ENCODE measurements at regions not wholly inside any gene's neighbourhood (a gene's known extent, or its start where the extent isn't known, plus 50 kb on each side); places are given as distances from the start of the nearest gene placed in this dataset.

GRCh38 chr11:32200136-32200847, 109.4 kb downstream of the RCN1 start:
- H3K27ac ChIP-seq (ENCODE audit: insufficient read depth, low read length, poor library complexity, severe bottlenecking), result no peak overlapping the region
- DNase-seq, result no peak
- H3K9me3 ChIP-seq (ENCODE audit: control insufficient read depth, low read length), result no peaks in the 10 kb centered on the region
- H3K27me3 ChIP-seq (replicated peaks; ENCODE audit: control insufficient read depth, insufficient read depth, low read length, poor library complexity, severe bottlenecking), result no peaks in the 10 kb centered on the region
- H3K36me3 ChIP-seq (ENCODE audit: control insufficient read depth, insufficient read depth, low read length), result no peaks in the 10 kb centered on the region
- no peaks in the 10 kb centered on the region for H3K4me1 ChIP-seq (ENCODE audit: control insufficient read depth, insufficient read depth, low read length, poor library complexity, severe bottlenecking)
- H3K4me3 ChIP-seq (ENCODE audit: insufficient read depth, low read depth, low read length, poor library complexity, severe bottlenecking), result no peak overlapping the region

DNA sequence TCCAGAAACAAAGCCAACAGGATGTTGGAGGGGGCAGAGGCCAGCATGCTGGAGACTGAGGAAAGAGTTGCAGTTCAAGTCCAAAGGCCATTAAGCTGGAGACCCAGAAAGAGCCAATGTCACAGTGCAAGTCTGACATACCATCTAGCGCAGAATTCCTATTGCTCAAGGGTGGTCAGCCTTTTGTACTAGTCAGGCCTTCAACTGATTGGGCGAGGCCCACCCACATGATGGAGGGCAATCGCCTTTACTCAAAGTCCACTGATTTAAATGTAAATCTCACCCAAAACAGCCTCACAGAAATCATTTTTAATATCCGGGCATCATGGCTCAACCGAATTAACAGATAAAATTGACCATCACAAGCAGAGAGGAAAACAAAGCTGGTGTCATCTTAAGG, 113.9 kb downstream of the RCN1 start:
- Histone ChIP-seq H3K4me1 (ENCODE audit: control insufficient read depth, insufficient read depth, low read length, poor library complexity, severe bottlenecking) (no peaks in the 10 kb centered on the region), H3K4me3 (ENCODE audit: insufficient read depth, low read depth, low read length, poor library complexity, severe bottlenecking) (no peak overlapping the region), H3K27me3 (replicated peaks; ENCODE audit: control insufficient read depth, insufficient read depth, low read length, poor library complexity, severe bottlenecking) (no peaks in the 10 kb centered on the region), H3K27ac (ENCODE audit: insufficient read depth, low read length, poor library complexity, severe bottlenecking) (no peak overlapping the region), H3K9me3 (ENCODE audit: control insufficient read depth, low read length) (no peaks in the 10 kb centered on the region), H3K36me3 (ENCODE audit: control insufficient read depth, insufficient read depth, low read length) (no peaks in the 10 kb centered on the region)
- DNase-seq, result no peak

GRCh38 chr11:32210556-32210955, 119.7 kb downstream of the RCN1 start:
- H3K9me3 ChIP-seq (ENCODE audit: control insufficient read depth, low read length), result no peaks in the 10 kb centered on the region

GRCh38 chr11:32213223-32213622, 122.3 kb downstream of the RCN1 start:
- no peak for DNase-seq

More at GRCh38 chr11:32210556-32210955, 119.7 kb downstream of the RCN1 start:
- Histone ChIP-seq H3K4me3 (ENCODE audit: insufficient read depth, low read depth, low read length, poor library complexity, severe bottlenecking) (no peak overlapping the region), H3K27me3 (replicated peaks; ENCODE audit: control insufficient read depth, insufficient read depth, low read length, poor library complexity, severe bottlenecking) (no peaks in the 10 kb centered on the region), H3K4me1 (ENCODE audit: control insufficient read depth, insufficient read depth, low read length, poor library complexity, severe bottlenecking) (no peaks in the 10 kb centered on the region), H3K27ac (ENCODE audit: insufficient read depth, low read length, poor library complexity, severe bottlenecking) (no peak overlapping the region), H3K36me3 (ENCODE audit: control insufficient read depth, insufficient read depth, low read length) (no peaks in the 10 kb centered on the region)
- no peak for DNase-seq

GRCh38 chr11:32215157-32215556, 124.3 kb downstream of the RCN1 start:
- H3K4me1 ChIP-seq (ENCODE audit: control insufficient read depth, insufficient read depth, low read length, poor library complexity, severe bottlenecking), result no peaks in the 10 kb centered on the region
- no peaks in the 10 kb centered on the region for H3K36me3 ChIP-seq (ENCODE audit: control insufficient read depth, insufficient read depth, low read length)
- H3K27me3 ChIP-seq (replicated peaks; ENCODE audit: control insufficient read depth, insufficient read depth, low read length, poor library complexity, severe bottlenecking), result no peaks in the 10 kb centered on the region
- no peak overlapping the region for H3K27ac ChIP-seq (ENCODE audit: insufficient read depth, low read length, poor library complexity, severe bottlenecking)
- H3K9me3 ChIP-seq (ENCODE audit: control insufficient read depth, low read length), result no peaks in the 10 kb centered on the region
- DNase-seq, result no peak
- no peak overlapping the region for H3K4me3 ChIP-seq (ENCODE audit: insufficient read depth, low read depth, low read length, poor library complexity, severe bottlenecking)

More at GRCh38 chr11:32213223-32213622, 122.3 kb downstream of the RCN1 start:
- no peaks in the 10 kb centered on the region for H3K27me3 ChIP-seq (replicated peaks; ENCODE audit: control insufficient read depth, insufficient read depth, low read length, poor library complexity, severe bottlenecking)
- H3K4me3 ChIP-seq (ENCODE audit: insufficient read depth, low read depth, low read length, poor library complexity, severe bottlenecking), result no peak overlapping the region
- no peaks in the 10 kb centered on the region for H3K36me3 ChIP-seq (ENCODE audit: control insufficient read depth, insufficient read depth, low read length)
- H3K27ac ChIP-seq (ENCODE audit: insufficient read depth, low read length, poor library complexity, severe bottlenecking), result no peak overlapping the region
- no peaks in the 10 kb centered on the region for H3K9me3 ChIP-seq (ENCODE audit: control insufficient read depth, low read length)
- no peaks in the 10 kb centered on the region for H3K4me1 ChIP-seq (ENCODE audit: control insufficient read depth, insufficient read depth, low read length, poor library complexity, severe bottlenecking)

GRCh38 chr11:32216749-32217148, 125.9 kb downstream of the RCN1 start:
- Histone ChIP-seq H3K36me3 (ENCODE audit: control insufficient read depth, insufficient read depth, low read length) (no peaks in the 10 kb centered on the region), H3K27ac (ENCODE audit: insufficient read depth, low read length, poor library complexity, severe bottlenecking) (no peak overlapping the region), H3K4me1 (ENCODE audit: control insufficient read depth, insufficient read depth, low read length, poor library complexity, severe bottlenecking) (no peaks in the 10 kb centered on the region), H3K9me3 (ENCODE audit: control insufficient read depth, low read length) (no peaks in the 10 kb centered on the region), H3K4me3 (ENCODE audit: insufficient read depth, low read depth, low read length, poor library complexity, severe bottlenecking) (no peak overlapping the region), H3K27me3 (replicated peaks; ENCODE audit: control insufficient read depth, insufficient read depth, low read length, poor library complexity, severe bottlenecking) (no peaks in the 10 kb centered on the region)
- no peak for DNase-seq

GRCh38 chr11:32219320-32219719, 128.4 kb downstream of the RCN1 start:
- Histone ChIP-seq H3K27me3 (replicated peaks; ENCODE audit: control insufficient read depth, insufficient read depth, low read length, poor library complexity, severe bottlenecking) (no peaks in the 10 kb centered on the region), H3K27ac (ENCODE audit: insufficient read depth, low read length, poor library complexity, severe bottlenecking) (no peak overlapping the region), H3K9me3 (ENCODE audit: control insufficient read depth, low read length) (no peaks in the 10 kb centered on the region), H3K4me1 (ENCODE audit: control insufficient read depth, insufficient read depth, low read length, poor library complexity, severe bottlenecking) (no peaks in the 10 kb centered on the region), H3K4me3 (ENCODE audit: insufficient read depth, low read depth, low read length, poor library complexity, severe bottlenecking) (no peak overlapping the region), H3K36me3 (ENCODE audit: control insufficient read depth, insufficient read depth, low read length) (no peaks in the 10 kb centered on the region)
- no peak for DNase-seq

DNA sequence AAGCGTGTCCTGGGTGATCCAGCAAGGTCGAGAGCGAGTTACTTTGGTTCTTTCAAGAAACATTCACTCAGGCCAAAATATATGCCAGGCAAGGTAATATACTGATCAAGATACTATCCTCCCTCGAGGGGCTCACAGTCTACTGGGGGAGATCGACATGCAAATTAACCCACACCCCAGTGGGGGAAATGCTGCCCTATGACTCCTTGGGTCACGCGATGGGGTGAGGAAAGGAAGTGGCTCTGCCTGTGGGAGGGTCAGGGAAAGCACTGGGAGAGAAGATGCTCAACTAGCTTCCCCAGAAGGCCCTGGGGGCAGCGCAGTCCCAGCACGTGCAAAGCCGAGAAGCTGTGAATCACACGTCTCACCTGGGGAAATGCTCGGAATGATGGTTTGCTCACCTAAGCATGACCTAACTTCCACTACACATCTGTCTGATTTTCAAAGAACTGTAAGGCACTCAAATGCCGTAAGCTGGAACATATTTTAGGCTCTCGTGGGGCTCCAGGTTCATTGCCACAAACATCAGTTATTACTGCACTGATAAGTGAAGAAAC, 130.7 kb downstream of the RCN1 start:
- Histone ChIP-seq H3K9me3 (ENCODE audit: control insufficient read depth, low read length) (no peaks in the 10 kb centered on the region), H3K4me1 (ENCODE audit: control insufficient read depth, insufficient read depth, low read length, poor library complexity, severe bottlenecking) (no peaks in the 10 kb centered on the region), H3K27me3 (replicated peaks; ENCODE audit: control insufficient read depth, insufficient read depth, low read length, poor library complexity, severe bottlenecking) (no peaks in the 10 kb centered on the region), H3K4me3 (ENCODE audit: insufficient read depth, low read depth, low read length, poor library complexity, severe bottlenecking) (no peak overlapping the region), H3K27ac (ENCODE audit: insufficient read depth, low read length, poor library complexity, severe bottlenecking) (no peak overlapping the region), H3K36me3 (ENCODE audit: control insufficient read depth, insufficient read depth, low read length) (no peaks in the 10 kb centered on the region)
- DNase-seq, result no peak

DNA sequence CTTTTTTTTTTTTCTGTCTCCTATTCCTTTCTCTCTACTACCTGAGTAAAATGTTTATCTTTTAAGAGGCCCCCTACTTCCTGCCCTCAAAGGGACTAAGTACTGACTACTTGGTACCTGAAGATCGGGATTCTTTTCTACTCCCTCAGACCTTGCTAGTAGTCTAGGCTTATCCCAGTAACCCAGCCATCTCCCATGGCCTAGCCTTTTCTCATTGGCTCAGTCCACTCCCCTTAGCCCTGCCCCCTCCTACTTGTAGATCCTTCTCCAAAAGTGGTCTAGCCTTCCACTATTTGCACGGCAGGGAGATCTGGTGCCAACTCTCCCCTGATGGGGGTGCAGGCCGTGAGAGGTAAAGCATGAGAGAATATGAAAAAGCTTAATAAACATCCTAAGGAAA, 133.7 kb downstream of the RCN1 start:
- Histone ChIP-seq H3K9me3 (ENCODE audit: control insufficient read depth, low read length) (no peaks in the 10 kb centered on the region), H3K36me3 (ENCODE audit: control insufficient read depth, insufficient read depth, low read length) (no peaks in the 10 kb centered on the region), H3K27ac (ENCODE audit: insufficient read depth, low read length, poor library complexity, severe bottlenecking) (no peak overlapping the region), H3K27me3 (replicated peaks; ENCODE audit: control insufficient read depth, insufficient read depth, low read length, poor library complexity, severe bottlenecking) (no peaks in the 10 kb centered on the region), H3K4me3 (ENCODE audit: insufficient read depth, low read depth, low read length, poor library complexity, severe bottlenecking) (no peak overlapping the region), H3K4me1 (ENCODE audit: control insufficient read depth, insufficient read depth, low read length, poor library complexity, severe bottlenecking) (no peaks in the 10 kb centered on the region)
- DNase-seq, result no peak

GRCh38 chr11:32225571-32226285, 134.9 kb downstream of the RCN1 start:
- no peaks in the 10 kb centered on the region for H3K36me3 ChIP-seq (ENCODE audit: control insufficient read depth, insufficient read depth, low read length)
- no peak overlapping the region for H3K4me3 ChIP-seq (ENCODE audit: insufficient read depth, low read depth, low read length, poor library complexity, severe bottlenecking)
- H3K9me3 ChIP-seq (ENCODE audit: control insufficient read depth, low read length), result no peaks in the 10 kb centered on the region
- H3K27me3 ChIP-seq (replicated peaks; ENCODE audit: control insufficient read depth, insufficient read depth, low read length, poor library complexity, severe bottlenecking), result no peaks in the 10 kb centered on the region
- DNase-seq, result no peak
- no peak overlapping the region for H3K27ac ChIP-seq (ENCODE audit: insufficient read depth, low read length, poor library complexity, severe bottlenecking)
- H3K4me1 ChIP-seq (ENCODE audit: control insufficient read depth, insufficient read depth, low read length, poor library complexity, severe bottlenecking), result no peaks in the 10 kb centered on the region

Measured in effector memory CD4-positive, alpha-beta T cell (primary cell).